BE2C (cell line): ENCODE measurements at regions not wholly inside any gene's neighbourhood (a gene's known extent, or its start where the extent isn't known, plus 50 kb on each side); places are given as distances from the start of the nearest gene placed in this dataset.

ENCODE experiments used
- DNase-seq: peaks from one replicate; pipeline ENCODE4 v3.0.0-alpha.2; 2020
- H3K27me3 ChIP-seq: fragments of 250-450 bp; sonication (Bioruptor Pico); 2 replicates; pipeline ENCODE4 v1.5.1; 2020; ENCODE audit warnings: mild to moderate bottlenecking
- H3K36me3 ChIP-seq: fragments of 250-450 bp; sonication (Bioruptor Pico); 2 replicates; pipeline ENCODE4 v1.5.1; 2020; ENCODE audit warnings: mild to moderate bottlenecking
- H3K4me1 ChIP-seq: fragments of 250-450 bp; sonication (Bioruptor Pico); 2 replicates; pipeline ENCODE4 v1.5.1; 2020
- H3K4me3 ChIP-seq: 2 replicates; pipeline ENCODE4 v1.5.1; 2011; ENCODE audit warnings: low read depth, low read length
- H3K9me3 ChIP-seq: fragments of 250-450 bp; sonication (Bioruptor Pico); 2 replicates; pipeline ENCODE4 v1.5.1; 2020
- TF ChIP-seq, protein P1 (sequence below): IDR thresholded peaks from 2 replicates; pipeline ENCODE4 v1.5.1; 2012; ENCODE audit warnings: mild to moderate bottlenecking, low read depth, low read length

- DNase-seq: no peak
- Histone ChIP-seq H3K4me1 (no peaks in the 10 kb centered on the region), H3K4me3 (no peak overlapping the region), H3K27me3 (no peaks in the 10 kb centered on the region), H3K9me3 (no peaks in the 10 kb centered on the region), H3K36me3 (no peaks in the 10 kb centered on the region)
- TF ChIP-seq, protein P1, sequence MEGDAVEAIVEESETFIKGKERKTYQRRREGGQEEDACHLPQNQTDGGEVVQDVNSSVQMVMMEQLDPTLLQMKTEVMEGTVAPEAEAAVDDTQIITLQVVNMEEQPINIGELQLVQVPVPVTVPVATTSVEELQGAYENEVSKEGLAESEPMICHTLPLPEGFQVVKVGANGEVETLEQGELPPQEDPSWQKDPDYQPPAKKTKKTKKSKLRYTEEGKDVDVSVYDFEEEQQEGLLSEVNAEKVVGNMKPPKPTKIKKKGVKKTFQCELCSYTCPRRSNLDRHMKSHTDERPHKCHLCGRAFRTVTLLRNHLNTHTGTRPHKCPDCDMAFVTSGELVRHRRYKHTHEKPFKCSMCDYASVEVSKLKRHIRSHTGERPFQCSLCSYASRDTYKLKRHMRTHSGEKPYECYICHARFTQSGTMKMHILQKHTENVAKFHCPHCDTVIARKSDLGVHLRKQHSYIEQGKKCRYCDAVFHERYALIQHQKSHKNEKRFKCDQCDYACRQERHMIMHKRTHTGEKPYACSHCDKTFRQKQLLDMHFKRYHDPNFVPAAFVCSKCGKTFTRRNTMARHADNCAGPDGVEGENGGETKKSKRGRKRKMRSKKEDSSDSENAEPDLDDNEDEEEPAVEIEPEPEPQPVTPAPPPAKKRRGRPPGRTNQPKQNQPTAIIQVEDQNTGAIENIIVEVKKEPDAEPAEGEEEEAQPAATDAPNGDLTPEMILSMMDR: no peak
Observed at GRCh38 chr20:52086878-52087277, 104.7 kb downstream of the ZFP64 start.

DNA sequence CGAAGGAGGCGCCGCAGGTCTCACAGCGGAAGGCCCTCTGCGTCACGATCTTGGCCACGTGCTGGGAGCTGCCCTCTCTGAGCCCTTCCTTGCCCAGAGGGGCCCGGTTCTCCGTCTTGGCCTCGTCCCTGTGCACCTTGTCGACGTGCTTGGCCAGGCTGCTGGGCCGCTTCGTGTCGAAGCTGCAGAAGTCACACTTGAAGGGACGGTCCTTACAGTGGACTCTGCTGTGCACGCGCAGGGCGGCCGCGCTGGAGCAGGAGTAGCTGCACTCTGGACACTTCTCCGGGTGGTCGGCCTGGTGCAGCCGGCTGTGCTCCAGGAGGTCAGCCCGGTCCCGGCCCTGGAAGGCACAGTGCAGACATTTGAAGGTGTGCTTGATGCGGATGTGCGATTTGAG, 106.9 kb downstream of the ZFP64 start:
- H3K4me1 ChIP-seq: no peaks in the 10 kb centered on the region
- H3K36me3 ChIP-seq: no peaks in the 10 kb centered on the region
- H3K9me3 ChIP-seq: no peaks in the 10 kb centered on the region
- H3K27me3 ChIP-seq: no peaks in the 10 kb centered on the region
- DNase-seq: no peak
- no peak overlapping the region for H3K4me3 ChIP-seq
- TF ChIP-seq, protein P1: no peak

DNA sequence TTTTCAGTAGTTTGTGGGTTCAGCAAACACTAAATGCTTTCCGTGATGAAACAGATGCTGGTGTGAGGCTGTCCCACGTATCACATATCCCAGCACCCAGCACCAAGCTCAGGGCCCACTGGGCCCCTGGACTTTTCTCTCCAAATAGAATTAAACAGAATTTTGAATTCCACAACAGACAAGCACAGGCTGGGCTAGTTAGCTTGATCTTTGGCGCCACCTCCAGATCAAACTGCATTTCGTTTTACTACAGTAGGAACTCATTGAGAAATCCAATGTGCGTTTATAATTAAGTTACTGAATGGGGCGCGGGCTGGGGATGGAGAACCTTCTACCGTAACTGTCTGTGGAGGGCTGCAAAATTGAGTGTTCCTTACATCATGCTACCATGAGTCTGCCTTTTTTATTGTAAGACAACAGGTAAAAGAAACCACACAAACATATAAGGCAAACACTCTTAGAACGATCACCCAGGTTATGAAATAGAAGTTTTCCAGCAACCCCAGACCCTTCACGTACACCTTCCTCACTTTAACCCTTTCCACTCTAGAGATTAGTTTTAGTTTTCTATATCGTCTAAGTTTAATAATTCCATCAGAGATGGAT, 107.8 kb downstream of the ZFP64 start:
- Histone ChIP-seq H3K36me3 (no peaks in the 10 kb centered on the region), H3K4me1 (no peaks in the 10 kb centered on the region), H3K27me3 (no peaks in the 10 kb centered on the region), H3K4me3 (no peak overlapping the region), H3K9me3 (no peaks in the 10 kb centered on the region)
- TF ChIP-seq, protein P1: peak; percentile 82
- DNase-seq: peak; percentile 71

GRCh38 chr20:52082612-52083011, 109.0 kb downstream of the ZFP64 start:
- DNase-seq: no peak

GRCh38 chr20:52081791-52082190, 109.8 kb downstream of the ZFP64 start:
- TF ChIP-seq, protein P1: no peak
- no peak overlapping the region for H3K4me3 ChIP-seq
- no peaks in the 10 kb centered on the region for H3K27me3 ChIP-seq
- no peaks in the 10 kb centered on the region for H3K4me1 ChIP-seq
- H3K36me3 ChIP-seq: no peaks in the 10 kb centered on the region
- DNase-seq: no peak
- no peaks in the 10 kb centered on the region for H3K9me3 ChIP-seq

More at GRCh38 chr20:52082612-52083011, 109.0 kb downstream of the ZFP64 start:
- no peaks in the 10 kb centered on the region for H3K36me3 ChIP-seq
- H3K4me3 ChIP-seq: no peak overlapping the region
- no peaks in the 10 kb centered on the region for H3K27me3 ChIP-seq
- H3K9me3 ChIP-seq: no peaks in the 10 kb centered on the region
- H3K4me1 ChIP-seq: no peaks in the 10 kb centered on the region
- TF ChIP-seq, protein P1: no peak

- H3K4me3 ChIP-seq: no peak overlapping the region
- no peaks in the 10 kb centered on the region for H3K9me3 ChIP-seq
- TF ChIP-seq, protein P1: no peak
Observed at GRCh38 chr20:52081066-52081465, 110.5 kb downstream of the ZFP64 start.

More at GRCh38 chr20:52081066-52081465, 110.5 kb downstream of the ZFP64 start:
- Histone ChIP-seq H3K4me1 (no peaks in the 10 kb centered on the region), H3K27me3 (no peaks in the 10 kb centered on the region), H3K36me3 (no peaks in the 10 kb centered on the region)
- DNase-seq: no peak
